ENCODE measurements at regions not wholly inside any gene's neighbourhood (a gene's known extent, or its start where the extent isn't known, plus 50 kb on each side); places are given as distances from the start of the nearest gene placed in this dataset.

DNA sequence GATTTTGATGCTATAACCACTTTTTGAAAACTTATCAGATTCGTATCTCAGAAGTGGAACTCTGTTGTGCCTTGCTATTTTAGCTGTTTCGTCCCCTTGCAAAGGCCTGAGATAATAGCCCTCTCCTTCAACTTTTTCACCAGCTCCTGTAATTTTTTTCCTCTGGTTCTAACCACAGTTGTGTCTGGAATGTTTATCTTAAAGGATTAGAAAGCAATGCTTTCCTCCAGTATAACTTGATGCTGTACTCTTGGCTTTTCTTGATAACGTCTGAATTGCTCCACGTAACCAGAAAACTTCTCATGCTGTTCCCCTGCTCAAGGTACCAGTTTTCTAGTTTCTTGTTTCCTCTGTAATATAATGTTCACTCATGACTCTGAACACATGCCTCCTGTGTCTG, 209.4 kb downstream of the DTWD2 start:
- no peak for DNase-seq

DNA sequence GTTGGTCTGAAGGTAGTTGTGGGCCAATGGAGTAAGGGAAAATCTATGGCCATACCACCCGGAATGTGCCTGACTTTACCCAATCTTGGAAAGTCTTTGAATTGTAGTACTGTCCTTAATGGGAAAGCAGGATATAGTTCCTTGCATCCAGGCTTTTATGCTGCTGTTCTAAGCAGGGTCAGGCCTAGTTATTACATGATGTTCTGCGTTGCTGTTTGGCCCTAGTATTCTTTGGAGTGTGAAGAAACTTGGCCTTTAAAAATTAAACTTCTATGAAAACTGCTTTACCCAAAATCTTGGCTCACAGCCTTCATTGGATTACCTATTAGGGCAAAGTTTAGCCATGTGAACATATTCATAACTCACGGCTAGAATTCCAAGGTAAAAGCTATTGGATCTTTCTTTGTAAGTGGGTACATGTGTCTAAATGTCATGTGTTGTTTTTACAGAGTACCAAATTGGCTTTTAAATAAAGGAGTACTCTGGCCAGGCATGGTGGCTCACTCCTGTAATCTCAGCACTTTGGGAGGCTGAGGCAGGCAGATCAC, 211.1 kb downstream of the DTWD2 start:
- DNase-seq: no peak

DNA sequence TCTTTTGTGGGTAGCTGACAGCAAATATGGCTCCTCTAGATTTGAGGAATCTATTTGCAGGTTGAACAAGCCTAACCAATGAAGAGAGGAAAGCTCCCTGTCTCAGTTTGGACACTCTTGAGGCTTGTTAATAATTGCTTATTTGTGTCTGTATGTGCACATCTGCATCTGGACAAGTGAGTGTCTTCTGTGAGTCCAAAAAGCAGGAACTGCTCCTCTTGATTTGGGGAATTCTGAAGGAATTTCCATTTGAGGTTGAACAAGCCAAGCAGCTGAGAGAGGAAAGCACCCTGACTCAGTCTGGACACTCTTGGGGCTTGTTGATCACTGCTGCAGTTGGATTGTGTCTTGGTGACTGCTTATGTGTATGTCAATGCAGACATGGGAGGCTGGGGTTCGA, 211.6 kb downstream of the DTWD2 start:
- DNase-seq: no peak

DNA sequence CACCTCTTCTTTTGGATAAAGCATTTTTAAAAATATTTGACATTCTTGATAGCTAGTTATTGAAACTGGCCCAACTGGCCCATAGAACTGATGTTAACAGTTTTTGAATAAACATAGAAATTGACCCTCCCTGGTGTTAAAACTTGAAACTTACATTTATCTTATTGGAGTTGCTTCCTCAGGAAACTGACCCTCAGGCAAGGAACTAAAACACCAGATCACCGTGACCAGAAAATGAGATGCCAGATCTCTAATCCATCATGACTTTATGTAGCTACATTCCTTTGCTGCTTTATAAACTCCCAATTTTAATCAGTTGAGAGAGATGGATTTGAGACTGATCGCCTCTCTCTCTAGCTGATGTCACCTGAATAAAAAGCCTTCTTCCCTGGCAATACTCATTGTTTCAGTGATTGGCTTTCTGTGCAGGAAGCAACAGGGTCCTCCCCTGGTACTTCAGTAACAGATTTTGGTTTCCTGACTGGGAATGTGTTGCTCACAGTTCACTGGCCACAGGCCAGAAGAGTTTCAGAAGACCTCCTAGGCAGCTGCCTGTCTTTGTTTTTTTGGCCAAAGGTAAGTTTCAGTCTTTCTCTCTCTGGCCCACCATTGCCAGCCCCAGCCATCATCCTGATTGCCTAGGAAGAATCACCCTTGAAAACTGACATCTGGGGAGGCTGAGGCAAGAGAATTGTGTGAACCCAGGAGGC, 212.4 kb downstream of the DTWD2 start:
- no peak for DNase-seq

DNA sequence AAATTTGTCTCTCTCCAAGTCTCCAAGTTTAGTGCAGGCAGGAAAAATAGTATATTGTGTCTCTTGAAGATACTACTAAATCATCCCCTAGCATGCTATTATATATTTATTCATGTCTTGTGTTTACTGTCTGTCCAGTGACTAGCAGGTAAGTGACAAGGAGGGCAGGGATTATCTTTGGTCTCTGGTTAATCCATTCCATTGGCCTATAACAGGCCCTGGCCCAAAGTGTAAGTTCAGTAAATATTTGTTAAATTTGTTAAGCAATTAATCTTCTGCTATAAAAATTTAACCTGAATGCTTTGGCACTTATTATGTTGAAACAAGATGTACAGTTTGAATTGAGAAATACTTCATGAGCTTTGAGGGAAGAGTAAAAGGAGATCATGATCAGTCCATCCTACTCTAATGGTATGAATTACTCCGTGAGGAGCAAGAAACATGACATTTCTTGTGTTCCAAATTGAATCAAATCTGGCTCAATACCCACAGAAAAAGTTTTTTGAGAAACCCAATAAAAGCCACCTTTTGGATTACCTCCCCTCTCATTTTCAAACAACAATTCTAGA, 219.7 kb downstream of the DTWD2 start:
- DNase-seq: no peak

DNA sequence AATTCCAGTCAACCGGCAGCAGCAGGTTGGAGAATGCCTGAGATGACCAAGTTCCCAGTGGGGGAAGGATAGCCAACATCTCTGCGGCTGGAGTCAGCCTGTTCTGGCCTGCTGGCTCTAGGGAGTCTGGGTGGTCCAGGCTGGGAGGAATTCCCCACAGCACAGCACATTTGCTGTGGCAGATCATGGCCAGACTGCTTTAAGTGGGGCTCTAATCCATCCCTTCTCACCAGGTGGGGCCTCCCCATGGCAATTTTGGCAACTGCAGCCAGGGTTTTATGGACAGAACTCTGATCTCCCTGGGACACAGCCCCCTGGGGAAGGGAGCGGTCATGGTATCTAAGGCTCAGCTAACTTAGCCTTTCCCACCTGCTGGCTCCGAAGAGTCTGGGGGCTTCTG, 226.1 kb downstream of the DTWD2 start:
- no peak for DNase-seq

DNA sequence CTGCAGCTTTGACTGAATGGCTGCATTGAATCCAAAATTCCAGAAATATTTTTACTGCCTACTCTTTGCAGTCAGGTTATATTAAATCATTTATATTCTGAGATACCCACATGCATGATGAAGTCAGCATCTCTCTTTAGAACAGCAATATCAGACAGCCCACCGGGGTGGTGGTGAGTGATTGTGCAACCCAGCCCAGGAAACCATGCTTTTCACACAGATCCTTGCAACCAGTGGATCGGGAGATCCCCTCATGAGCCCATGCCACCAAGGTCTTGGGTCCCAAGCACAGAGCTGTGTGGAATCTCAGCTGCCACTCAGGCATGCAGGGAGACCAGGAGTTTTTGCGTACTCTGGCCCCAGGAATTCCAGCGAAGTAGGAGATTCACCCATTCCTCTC, 226.5 kb downstream of the DTWD2 start:
- DNase-seq: no peak

DNA sequence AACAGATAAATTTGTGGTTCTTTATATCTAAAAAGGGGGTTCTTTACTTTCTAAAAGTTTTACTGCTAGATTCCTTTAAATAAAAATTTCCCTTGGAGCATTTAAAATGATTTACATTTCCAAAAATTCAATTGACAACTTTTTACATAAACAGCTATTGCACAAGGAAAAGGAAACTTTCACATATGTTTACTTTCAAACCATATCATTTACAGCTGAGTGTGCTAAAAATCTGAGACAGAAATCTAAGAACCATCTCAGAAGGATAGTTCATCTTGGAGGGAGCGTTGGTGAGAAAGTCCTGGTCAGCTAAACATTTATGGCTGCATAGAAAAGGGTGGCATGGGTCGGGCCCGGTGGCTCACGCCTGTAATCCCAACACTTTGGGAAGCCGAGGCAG, 235.4 kb downstream of the DTWD2 start:
- DNase-seq: no peak

DNA sequence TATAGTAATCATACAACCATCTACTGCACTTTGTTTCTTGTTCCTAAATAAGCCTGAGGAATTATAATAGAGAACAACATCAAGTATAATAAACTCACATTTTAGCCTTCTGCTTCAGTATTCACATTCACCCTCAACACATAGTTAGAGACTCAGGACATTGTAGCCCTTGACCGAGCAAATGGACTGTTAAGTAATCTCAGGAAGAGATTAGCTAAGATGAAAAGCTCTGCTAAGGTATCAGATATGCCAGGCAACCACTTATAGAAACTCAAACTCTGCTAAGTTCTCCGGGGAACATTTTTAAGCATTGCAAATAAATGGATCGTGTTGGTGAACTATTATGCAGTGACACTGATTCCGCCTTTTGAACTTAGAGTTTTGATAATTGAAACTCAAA, 252.0 kb downstream of the DTWD2 start:
- DNase-seq: no peak

DNA sequence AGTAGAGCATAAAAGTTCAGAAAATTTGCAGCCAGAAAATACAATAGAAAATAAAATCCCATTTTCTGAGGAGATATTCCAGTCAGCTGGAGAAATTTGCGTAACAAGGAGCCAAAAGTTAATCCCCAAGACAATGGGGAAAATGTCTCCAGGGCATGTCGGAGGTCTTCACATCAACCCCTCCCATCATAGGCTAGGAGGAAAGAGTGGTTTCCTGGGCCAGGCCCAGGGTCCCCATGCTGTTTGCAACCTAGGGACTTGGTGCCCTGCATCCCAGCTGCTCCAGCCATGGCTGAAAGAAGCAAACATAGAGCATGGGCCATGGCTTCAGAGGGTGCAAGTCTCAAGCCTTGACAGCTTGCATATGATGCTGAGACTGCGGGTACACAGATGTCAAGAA, 255.0 kb downstream of the DTWD2 start:
- no peak for DNase-seq

DNA sequence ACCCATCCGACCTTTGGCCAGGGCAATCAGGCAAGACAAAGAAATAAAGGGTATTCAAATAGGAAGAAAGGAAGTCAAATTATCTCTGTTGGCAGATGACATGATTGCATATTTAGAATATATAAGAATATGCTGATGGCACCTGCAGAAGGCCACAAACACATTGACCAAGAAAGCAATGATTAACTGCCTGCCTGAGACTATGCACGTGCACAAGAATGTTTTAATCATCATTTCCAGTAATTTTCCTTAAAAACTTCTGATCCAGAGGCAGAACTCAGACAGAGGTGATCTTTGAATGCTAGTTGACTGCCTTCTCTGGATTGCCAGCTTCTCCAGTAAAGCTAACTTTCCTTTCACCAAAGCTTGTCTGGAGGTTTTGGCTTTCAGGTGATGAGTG, 260.2 kb downstream of the DTWD2 start:
- no peak for DNase-seq

DNA sequence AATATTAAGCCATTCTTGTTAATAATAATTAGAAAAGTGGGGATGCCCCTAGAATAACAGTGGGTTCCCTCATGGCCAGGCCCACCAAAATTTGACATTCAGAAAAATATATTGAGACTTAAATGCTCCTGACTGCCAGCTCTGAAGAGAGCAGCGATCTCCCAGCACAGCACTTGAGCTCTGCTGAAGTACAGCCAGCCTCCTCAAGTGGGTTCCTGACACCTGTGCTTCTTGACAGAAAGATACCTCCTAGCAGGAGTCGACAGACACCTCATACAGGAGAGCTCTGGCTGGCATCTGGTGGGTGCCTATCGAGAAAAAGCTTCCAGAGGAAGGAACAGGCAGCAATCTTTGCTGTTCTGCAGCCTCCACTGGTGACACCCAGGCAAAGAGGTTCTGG, 261.5 kb downstream of the DTWD2 start:
- no peak for DNase-seq

DNA sequence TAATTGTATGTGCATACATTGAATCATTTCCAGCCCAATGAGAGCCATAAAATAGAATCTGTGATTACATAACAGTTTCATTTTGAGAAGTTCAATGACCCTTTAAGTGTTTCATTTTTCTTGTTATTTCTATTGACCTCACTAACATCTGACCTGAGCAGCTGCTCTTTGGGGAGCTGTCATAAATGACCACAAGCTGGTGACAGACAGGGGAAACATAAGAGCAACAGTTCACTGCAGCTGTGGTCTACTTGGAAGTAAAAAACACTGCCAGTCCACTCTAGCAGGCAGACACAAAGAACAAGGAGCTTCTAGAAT, 265.4 kb downstream of the DTWD2 start:
- no peak for DNase-seq

DNA sequence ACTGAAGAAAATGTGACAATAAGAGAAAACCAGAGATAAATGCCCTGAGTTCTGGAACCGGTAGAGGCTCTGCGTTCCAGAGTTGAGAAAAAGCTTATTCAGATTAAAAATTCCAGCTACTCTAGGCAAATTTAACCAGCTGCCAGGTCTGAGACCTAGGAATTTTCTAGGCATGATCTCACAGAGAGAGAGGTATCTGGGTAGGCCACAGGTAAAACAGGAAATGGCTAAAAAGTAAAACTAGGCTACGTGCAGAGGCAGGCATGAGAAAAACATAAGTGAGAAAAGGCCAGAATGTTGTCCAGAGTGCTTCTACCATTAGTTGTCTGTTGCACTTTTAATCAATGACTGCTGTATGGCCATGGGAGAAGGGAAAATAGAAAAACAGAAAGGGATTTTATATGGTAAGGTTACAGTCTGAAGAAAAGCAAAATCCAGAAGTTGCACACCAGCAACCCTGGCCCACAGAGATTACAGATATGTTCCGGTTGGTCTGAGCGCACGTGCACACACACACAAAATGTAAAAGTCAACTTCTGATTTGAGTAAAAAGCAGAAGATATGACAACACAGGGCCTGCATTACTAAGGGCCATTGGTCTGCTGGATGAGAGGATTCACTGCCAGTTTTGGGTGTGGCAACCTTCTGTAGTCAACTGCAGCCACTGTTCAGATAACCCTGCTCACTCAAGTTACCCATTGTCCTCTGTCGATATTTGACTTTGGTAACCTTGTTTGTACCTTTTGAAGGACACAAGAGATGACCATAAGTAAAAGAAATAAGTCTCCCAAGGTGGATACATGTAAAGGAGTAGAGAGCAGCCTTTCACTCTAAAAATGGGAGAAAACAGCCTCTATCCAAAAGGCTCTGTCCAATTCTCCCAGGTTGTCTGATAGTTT, 266.0 kb downstream of the DTWD2 start:
- DNase-seq: no peak

DNA sequence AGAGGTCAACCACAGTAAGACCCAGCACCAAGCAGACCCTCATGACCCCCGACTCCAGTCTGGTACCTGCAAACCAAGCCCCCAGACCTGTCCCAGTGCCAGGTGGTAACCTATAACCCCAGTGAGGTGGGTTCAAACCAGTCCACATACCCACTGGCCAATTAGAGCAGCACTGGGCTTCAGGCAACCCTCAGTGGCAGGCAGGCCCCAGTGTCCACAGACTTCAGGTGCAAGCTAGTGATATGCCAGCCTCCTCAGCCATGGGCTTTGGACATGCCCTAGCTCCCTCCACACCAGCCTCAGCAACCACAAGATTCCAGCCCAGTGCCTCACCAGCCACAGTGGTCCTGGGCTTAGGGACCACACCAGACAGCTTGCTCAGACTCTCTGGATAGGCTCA, 276.6 kb downstream of the DTWD2 start:
- DNase-seq: no peak

DNA sequence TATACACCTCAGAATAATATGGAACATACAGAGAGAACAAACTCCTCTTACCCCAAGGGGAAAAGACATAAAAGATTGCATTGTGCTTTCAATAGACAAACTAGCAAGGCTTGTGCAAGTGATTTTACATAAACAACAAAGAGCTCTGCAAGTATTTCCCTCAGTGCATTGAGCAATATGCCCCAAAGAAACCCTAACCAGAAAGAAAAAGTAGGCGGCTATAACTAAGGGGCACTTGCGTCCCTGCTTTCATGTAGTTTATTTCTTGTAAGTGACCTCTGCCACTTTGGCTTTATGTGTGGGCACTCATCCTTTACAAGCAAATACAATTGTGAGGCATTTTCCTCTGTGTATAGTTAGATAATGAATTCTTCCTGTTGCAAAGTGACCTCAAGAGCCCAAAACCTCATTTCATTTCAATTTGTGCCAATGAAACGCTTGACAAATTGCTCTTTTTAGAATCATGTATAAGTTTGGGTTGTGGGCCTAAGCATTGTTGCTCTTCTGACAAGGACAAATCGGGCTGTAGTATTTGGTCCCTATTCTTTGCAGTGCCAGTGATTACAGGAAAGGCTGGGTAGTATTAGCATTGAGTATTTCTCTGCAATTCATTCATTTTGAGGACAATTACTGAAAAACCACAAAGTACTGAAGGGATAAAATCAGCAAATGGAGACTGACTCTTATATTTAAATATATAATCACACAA, 282.2 kb downstream of the DTWD2 start:
- no peak for DNase-seq

DNA sequence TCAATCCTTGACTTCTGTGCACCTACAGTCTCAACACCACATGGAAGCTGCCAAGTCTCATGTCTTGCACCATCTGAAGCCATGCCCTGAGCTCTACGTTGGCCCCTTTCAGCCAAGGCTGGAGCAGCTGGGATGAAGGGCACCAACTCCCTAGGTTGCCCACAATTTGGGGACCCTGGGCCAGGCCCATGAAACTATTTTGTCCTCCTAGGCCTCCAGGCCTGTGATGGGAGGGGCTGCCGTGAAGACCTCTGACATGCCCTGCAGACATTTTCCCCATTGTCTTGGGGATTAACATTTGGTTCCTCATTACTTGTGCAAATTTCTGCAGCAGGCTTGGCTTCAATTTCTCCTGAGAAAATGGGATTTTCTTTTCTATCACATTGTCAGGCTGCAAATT, 285.1 kb downstream of the DTWD2 start:
- no peak for DNase-seq

DNA sequence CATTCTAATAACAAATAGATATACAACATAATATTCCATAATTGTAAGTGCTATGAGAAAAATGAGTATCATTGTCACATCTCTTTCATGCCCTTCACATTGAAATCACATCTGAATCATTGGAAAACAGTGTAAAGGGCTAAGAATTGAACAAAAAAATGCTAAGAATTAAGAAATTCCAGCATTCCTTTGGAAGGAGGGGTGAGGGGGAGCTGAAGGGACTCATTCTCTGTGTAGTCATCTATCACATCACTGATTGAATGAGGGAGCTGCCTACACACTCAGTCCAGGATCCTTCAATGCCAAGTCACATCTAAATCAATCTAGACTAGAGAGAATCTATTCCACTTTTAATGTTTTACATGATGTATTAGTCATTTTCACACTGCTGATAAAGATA, 286.6 kb downstream of the DTWD2 start:
- no peak for DNase-seq

DNA sequence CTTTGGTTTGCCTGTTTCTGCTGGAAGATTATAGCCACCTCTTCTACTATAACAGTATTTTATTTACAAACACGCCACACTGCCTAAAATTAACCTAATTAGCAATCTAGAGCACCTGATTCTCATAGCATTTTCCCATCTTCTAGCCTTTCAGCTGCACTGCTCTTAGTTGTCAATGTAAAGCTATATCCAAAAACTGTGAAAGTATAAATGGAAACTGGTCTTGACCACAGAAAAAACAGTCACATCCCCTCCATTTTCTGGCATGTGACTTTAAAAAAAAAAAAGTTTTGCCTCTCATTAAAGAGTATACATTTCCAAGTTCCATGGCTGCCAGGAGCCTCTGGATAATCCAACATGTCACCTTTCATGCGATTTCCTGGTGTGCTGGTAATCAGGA, 287.8 kb downstream of the DTWD2 start:
- DNase-seq: no peak

DNA sequence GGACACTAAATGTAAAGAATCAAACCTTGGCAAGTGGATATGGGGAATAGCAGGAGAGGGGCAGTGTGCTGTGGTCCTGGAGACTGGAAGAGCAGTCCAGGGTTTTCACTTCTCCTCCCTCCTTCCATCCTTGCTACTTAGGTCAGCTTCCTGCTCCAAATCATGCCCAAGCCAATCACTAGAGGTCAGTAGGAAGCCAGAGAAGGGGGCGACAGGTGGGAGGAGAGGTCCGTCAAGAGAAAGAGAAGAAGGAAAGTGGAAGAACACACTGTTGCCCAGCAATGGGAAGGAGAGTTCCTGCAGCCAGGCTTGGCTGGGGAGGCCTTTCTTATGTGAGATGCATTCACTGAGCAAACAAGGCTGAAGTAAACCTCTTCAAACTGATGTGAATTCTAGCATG, 289.6 kb downstream of the DTWD2 start:
- no peak for DNase-seq

DNA sequence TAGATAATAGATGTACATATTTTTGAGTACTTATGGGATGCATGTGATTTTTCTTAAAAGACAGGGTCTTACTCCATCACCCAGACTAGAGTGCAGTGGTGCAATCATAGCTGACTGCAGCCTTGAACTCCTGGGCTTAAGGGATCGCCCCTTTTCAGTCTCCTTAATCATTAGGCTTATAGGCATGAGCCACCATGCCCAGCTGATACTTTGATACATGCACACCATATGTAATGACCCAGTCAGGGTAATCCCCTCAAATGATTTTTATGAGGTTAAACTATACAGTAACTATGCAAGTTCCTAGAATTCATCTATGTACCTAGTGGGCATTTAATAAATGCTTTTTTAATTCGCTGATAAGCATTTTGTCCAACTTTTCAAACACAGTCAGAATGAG, 292.3 kb downstream of the DTWD2 start:
- no peak for DNase-seq

DNA sequence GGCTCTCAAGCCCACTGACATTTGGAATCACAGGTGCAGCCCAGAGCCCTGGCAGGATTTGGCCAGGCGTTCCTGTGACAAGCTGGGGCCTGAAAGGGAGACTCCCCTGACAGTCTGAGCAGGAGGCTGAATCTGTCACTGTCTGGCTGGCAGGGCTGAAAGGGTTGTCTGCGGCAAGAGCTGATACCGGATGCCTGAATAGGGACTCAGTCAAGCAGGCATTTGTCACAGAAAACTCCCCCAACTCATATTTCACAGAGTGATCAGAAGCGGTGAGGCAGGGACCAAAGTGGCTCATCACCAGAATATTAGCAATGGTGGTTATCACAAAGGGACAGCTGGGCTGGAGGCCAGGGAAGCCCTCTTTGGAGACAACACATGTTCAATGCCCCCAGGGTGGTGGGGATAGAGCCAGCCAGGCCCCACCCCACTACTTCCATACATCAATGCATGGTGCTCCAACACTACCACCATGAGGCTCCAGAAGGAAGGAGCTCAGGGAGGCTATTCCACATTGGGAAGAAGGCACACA, 295.5 kb downstream of the DTWD2 start:
- no peak for DNase-seq

Measured in CD4-positive, alpha-beta T cell treated with Interleukin-21 for 1 hour (primary cell).